HCT116 (cell line): ENCODE measurements at regions not wholly inside any gene's neighbourhood (a gene's known extent, or its start where the extent isn't known, plus 50 kb on each side); places are given as distances from the start of the nearest gene placed in this dataset.

Experiments used
- ATAC-seq: fragments of 200-7000 bp; cut with Tn5 transposase; 2 replicates; pipeline ENCODE4 v1.9.1; 2020; ENCODE audit warnings: mild to moderate bottlenecking, moderate library complexity
- BruUV-seq: library from RNA; stranded (reverse); fragments of 400-500 nt; replicated peaks from 2 replicates; lab custom pipeline; 2021; lab: Mats Ljungman, UMichigan
- CTCF ChIA-PET: fragments of 300-600 bp; sonication (Branson Sonifier 250); formaldehyde crosslinking; loops from one replicate; lab custom pipeline; 2021; ENCODE audit warnings: antibody characterized with exemption; lab: Charles Lee
- POLR2A ChIA-PET: fragments of 300-600, 350-600 bp; sonication (Branson Sonifier 250); formaldehyde crosslinking; loops from one replicate; lab custom pipeline; 2021; ENCODE audit warnings: antibody characterized with exemption; lab: Charles Lee
- RAD21 ChIA-PET, 2 experiments: fragments of 300-600 bp; sonication (Branson Sonifier 250); formaldehyde crosslinking; loops; one replicate each; lab custom pipeline; 2023; ENCODE audit warnings: low total read pairs in 2 of 2; ENCODE audit not compliant: uncharacterized antibody in 2 of 2, unreplicated experiment in 2 of 2, low non-redundant PET in 1 of 2; lab: Charles Lee
- DNase-seq: peaks from one replicate; pipeline ENCODE4 v3.0.0-alpha.2; 2010; ENCODE audit warnings: low read depth, low spot score
- H2AFZ ChIP-seq: fragments of 200-600 bp; shearing (Covaris generic), sonication (generic); 2 replicates; pipeline ENCODE4 v1.6.1; 2017; ENCODE audit warnings: low read depth, mixed run types, mixed read lengths, antibody characterized with exemption, low read length; ENCODE audit not compliant: poor library complexity, severe bottlenecking
- H3K27ac ChIP-seq: 2 replicates; pipeline ENCODE4 v1.5.1; 2012; ENCODE audit warnings: low read depth, low read length
- H3K27me3 ChIP-seq: fragments of 200-600 bp; sonication (generic); 2 replicates; pipeline ENCODE4 v1.6.1; 2016; ENCODE audit warnings: mixed run types, low read length, mixed read lengths; ENCODE audit not compliant: insufficient read depth
- H3K36me3 ChIP-seq, 2 experiments: fragments of 200-500 bp in 1 of 2; fragments of 200-600 bp in 1 of 2; sonication (Bioruptor generic) in 1 of 2; sonication (generic) in 1 of 2; 2 replicates each; pipeline versions ENCODE4 v1.5.1 to v1.6.1; 2014 to 2016; ENCODE audit warnings: low read length in 2 of 2, inconsistent platforms in 1 of 2, mixed read lengths in 1 of 2, mixed run types in 1 of 2; ENCODE audit not compliant: insufficient read depth in 2 of 2, control insufficient read depth in 1 of 2
- H3K4me1 ChIP-seq, 2 experiments: fragments of 200-600 bp in 1 of 2; sonication (generic) in 1 of 2; 2 replicates each; pipeline versions ENCODE4 v1.5.1 to v1.6.1; 2012 to 2017; ENCODE audit warnings: low read length in 2 of 2, inconsistent platforms in 1 of 2, mild to moderate bottlenecking in 1 of 2, mixed read lengths in 1 of 2, mixed run types in 1 of 2, moderate library complexity in 1 of 2; ENCODE audit not compliant: insufficient read depth in 2 of 2, control insufficient read depth in 1 of 2
- H3K4me2 ChIP-seq: fragments of 200-600 bp; sonication (generic); 2 replicates; pipeline ENCODE4 v1.6.1; 2017; ENCODE audit warnings: mixed run types, low read length, mixed read lengths
- H3K4me3 ChIP-seq, 2 experiments: fragments of 200-600 bp in 1 of 2; sonication (generic) in 1 of 2; replicated peaks in 1 of 2; 2 replicates each; pipeline ENCODE4 v1.5.1; 2011 to 2016; ENCODE audit warnings: low read length in 2 of 2, control low read depth in 1 of 2, low read depth in 1 of 2, mild to moderate bottlenecking in 1 of 2, mixed read lengths in 1 of 2, mixed run types in 1 of 2
- H3K79me2 ChIP-seq: fragments of 200-600 bp; sonication (generic); 2 replicates; pipeline ENCODE4 v1.6.1; 2017; ENCODE audit warnings: mild to moderate bottlenecking, mixed run types, low read length, moderate library complexity, mixed read lengths; ENCODE audit not compliant: insufficient read depth
- H3K9ac ChIP-seq: fragments of 200-600 bp; sonication (generic); 2 replicates; pipeline ENCODE4 v1.6.1; 2016; ENCODE audit warnings: low read length, mixed read lengths
- H3K9me2 ChIP-seq: fragments of 200-600 bp; sonication (generic), shearing (Covaris generic); 2 replicates; pipeline ENCODE4 v1.6.1; 2017; ENCODE audit warnings: mixed run types, mild to moderate bottlenecking, moderate library complexity; ENCODE audit not compliant: insufficient read depth
- H3K9me3 ChIP-seq, 2 experiments: fragments of 200-500 bp in 1 of 2; fragments of 200-600 bp in 1 of 2; sonication (Bioruptor generic) in 1 of 2; sonication (generic) in 1 of 2; 2 replicates each; pipeline ENCODE4 v1.6.1; 2014 to 2017; ENCODE audit warnings: low read length in 2 of 2, mixed read lengths in 2 of 2, inconsistent platforms in 1 of 2, low read depth in 1 of 2, mild to moderate bottlenecking in 1 of 2, mixed run types in 1 of 2, moderate library complexity in 1 of 2; ENCODE audit not compliant: control insufficient read depth in 1 of 2, insufficient read depth in 1 of 2
- H4K20me1 ChIP-seq: fragments of 200-600 bp; sonication (generic), shearing (Covaris generic); 2 replicates; pipeline ENCODE4 v1.6.1; 2017; ENCODE audit warnings: mixed run types, mild to moderate bottlenecking, moderate library complexity; ENCODE audit not compliant: insufficient read depth
- CBX3 ChIP-seq: IDR thresholded peaks from 2 replicates; pipeline ENCODE4 v1.6.1; 2012; ENCODE audit warnings: low read depth
- EZH2phosphoT487 ChIP-seq: fragments of 200-600 bp; IDR thresholded peaks from 2 replicates; pipeline ENCODE4 v1.6.1; 2018; ENCODE audit warnings: antibody characterized with exemption, borderline replicate concordance
- JUND ChIP-seq: IDR thresholded peaks from 2 replicates; pipeline ENCODE4 v1.6.1; 2012
- POLR2AphosphoS5 ChIP-seq: IDR thresholded peaks from 2 replicates; pipeline ENCODE4 v1.6.1; 2011; ENCODE audit warnings: mild to moderate bottlenecking, low read depth, low read length, moderate library complexity
- SIN3A ChIP-seq: IDR thresholded peaks from 2 replicates; pipeline ENCODE4 v1.6.1; 2012; ENCODE audit warnings: low read depth
- SRF ChIP-seq: IDR thresholded peaks from 2 replicates; pipeline ENCODE4 v1.6.1; 2012; ENCODE audit warnings: low read depth
- YY1 ChIP-seq: IDR thresholded peaks from 2 replicates; pipeline ENCODE4 v1.6.1; 2011; ENCODE audit warnings: low read length, low read depth, moderate library complexity, mild to moderate bottlenecking; ENCODE audit not compliant: insufficient replicate concordance; ENCODE audit errors: extremely low read depth
- intact Hi-C: fragments of 100-400 bp; cut with micrococcal nuclease; formaldehyde crosslinking; loops from 2 replicates; pipeline ENCODE4 v1.10.0; 2022
- TF ChIP-seq, protein P1 (sequence below), 3 experiments: fragments of 200-600 bp in 1 of 3; sonication (generic) in 1 of 3; IDR thresholded peaks in 2 of 3; conservative IDR thresholded peaks in 1 of 3; 2 replicates each; pipeline ENCODE4 v1.5.1; 2012 to 2017; ENCODE audit warnings: low read depth in 2 of 3, low read length in 2 of 3, antibody characterized with exemption in 1 of 3, borderline replicate concordance in 1 of 3, control low read depth in 1 of 3, mild to moderate bottlenecking in 1 of 3, mixed read lengths in 1 of 3, mixed run types in 1 of 3, moderate library complexity in 1 of 3; ENCODE audit not compliant: insufficient read depth in 1 of 3
- TF ChIP-seq, protein P2 (sequence below): IDR thresholded peaks from 2 replicates; pipeline ENCODE4 v1.6.1; 2012; ENCODE audit warnings: low read depth
- TF ChIP-seq, protein P3 (sequence below): IDR thresholded peaks from 2 replicates; pipeline ENCODE4 v1.6.1; 2012

DNA sequence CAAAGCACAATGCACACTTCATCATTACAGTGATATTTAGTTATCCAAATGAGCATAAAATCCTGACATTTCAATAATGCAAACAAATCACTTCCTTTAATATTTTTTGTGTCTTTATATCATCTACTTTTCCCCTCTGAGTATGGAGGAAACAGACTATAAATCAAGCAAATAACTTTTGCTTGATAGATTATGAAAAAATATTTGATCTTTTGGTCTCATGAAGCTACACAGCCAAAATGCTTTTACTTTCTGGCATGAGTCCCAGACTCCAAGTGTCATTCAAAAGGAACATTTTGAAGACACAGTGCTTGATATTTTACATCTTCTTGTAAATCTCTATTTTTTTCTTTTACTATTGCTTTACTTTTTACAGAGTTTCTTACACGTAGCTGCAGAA, 215.3 kb upstream of the ROBO1 start:
- POLR2A ChIA-PET, result no interaction called here
- DNase-seq (no peak), ATAC-seq (no peak)
- no peak overlapping the region for H3K4me2 ChIP-seq
- BruUV-seq, result no TSS peak
- H2AFZ ChIP-seq, result no peak overlapping the region
- H3K4me1 ChIP-seq, result no peaks in the 10 kb centered on the region
- H3K9ac ChIP-seq, result no peak overlapping the region
- H3K36me3 ChIP-seq, result no peaks in the 10 kb centered on the region
- intact Hi-C loops, result no loop called here
- H3K27me3 ChIP-seq, result no peaks in the 10 kb centered on the region
- no peak overlapping the region for H3K4me3 ChIP-seq
- no peak for TF ChIP-seq SRF
- TF ChIP-seq JUND, result no peak
- TF ChIP-seq EZH2phosphoT487, result no peak
- H4K20me1 ChIP-seq, result no peaks in the 10 kb centered on the region
- RAD21 ChIA-PET, result no interaction called here
- H3K9me3 ChIP-seq, result peaks cover 13 to 14% of the 10 kb centered on the region in 2 experiments; a peak in 2 of 4 replicates
- no peaks in the 10 kb centered on the region for H3K9me2 ChIP-seq
- CTCF ChIA-PET, result no interaction called here
- no peak overlapping the region for H3K27ac ChIP-seq
- H3K79me2 ChIP-seq, result no peaks in the 10 kb centered on the region

DNA sequence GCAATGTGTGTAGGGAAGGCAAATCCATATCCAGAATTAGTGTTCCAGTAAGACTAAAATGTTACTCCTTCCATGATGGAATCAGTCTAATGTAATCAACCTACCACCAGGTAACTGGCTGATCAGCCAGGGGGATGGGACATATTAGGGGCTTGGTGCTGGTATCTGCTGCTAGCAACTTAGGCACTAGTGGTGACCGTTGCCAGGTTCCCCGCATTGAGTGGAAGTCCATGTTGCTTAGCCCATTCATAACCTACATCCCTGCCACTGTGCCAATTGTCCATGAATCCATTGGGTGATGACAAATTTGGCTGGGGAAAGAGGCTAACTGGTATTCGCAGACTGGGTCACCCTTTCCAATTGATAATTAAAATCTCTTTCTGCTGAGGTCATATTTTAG, 212.2 kb upstream of the ROBO1 start:
- ChIA-PET CTCF (no interaction called here), POLR2A (no interaction called here), RAD21 (no interaction called here)
- Histone ChIP-seq H3K4me3 (no peak overlapping the region), H3K9ac (no peak overlapping the region), H4K20me1 (no peaks in the 10 kb centered on the region), H3K4me2 (no peak overlapping the region), H2AFZ (no peak overlapping the region), H3K27me3 (no peaks in the 10 kb centered on the region), H3K79me2 (no peaks in the 10 kb centered on the region), H3K27ac (no peak overlapping the region), H3K9me3 (peaks cover 16 to 23% of the 10 kb centered on the region in 2 experiments; a peak in 2 of 4 replicates), H3K36me3 (no peaks in the 10 kb centered on the region), H3K9me2 (no peaks in the 10 kb centered on the region), H3K4me1 (no peaks in the 10 kb centered on the region)
- TF ChIP-seq, protein P1, sequence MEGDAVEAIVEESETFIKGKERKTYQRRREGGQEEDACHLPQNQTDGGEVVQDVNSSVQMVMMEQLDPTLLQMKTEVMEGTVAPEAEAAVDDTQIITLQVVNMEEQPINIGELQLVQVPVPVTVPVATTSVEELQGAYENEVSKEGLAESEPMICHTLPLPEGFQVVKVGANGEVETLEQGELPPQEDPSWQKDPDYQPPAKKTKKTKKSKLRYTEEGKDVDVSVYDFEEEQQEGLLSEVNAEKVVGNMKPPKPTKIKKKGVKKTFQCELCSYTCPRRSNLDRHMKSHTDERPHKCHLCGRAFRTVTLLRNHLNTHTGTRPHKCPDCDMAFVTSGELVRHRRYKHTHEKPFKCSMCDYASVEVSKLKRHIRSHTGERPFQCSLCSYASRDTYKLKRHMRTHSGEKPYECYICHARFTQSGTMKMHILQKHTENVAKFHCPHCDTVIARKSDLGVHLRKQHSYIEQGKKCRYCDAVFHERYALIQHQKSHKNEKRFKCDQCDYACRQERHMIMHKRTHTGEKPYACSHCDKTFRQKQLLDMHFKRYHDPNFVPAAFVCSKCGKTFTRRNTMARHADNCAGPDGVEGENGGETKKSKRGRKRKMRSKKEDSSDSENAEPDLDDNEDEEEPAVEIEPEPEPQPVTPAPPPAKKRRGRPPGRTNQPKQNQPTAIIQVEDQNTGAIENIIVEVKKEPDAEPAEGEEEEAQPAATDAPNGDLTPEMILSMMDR (IDR thresholded peaks at IDR 0.05 in 2 of 3, conservative IDR thresholded peaks at IDR 0.05 in 1 of 3; ENCODE audit: borderline replicate concordance in 1 of 3, insufficient read depth in 1 of 3, low read depth in 2 of 3, low read length in 2 of 3), result no peak
- TF ChIP-seq, protein P2, sequence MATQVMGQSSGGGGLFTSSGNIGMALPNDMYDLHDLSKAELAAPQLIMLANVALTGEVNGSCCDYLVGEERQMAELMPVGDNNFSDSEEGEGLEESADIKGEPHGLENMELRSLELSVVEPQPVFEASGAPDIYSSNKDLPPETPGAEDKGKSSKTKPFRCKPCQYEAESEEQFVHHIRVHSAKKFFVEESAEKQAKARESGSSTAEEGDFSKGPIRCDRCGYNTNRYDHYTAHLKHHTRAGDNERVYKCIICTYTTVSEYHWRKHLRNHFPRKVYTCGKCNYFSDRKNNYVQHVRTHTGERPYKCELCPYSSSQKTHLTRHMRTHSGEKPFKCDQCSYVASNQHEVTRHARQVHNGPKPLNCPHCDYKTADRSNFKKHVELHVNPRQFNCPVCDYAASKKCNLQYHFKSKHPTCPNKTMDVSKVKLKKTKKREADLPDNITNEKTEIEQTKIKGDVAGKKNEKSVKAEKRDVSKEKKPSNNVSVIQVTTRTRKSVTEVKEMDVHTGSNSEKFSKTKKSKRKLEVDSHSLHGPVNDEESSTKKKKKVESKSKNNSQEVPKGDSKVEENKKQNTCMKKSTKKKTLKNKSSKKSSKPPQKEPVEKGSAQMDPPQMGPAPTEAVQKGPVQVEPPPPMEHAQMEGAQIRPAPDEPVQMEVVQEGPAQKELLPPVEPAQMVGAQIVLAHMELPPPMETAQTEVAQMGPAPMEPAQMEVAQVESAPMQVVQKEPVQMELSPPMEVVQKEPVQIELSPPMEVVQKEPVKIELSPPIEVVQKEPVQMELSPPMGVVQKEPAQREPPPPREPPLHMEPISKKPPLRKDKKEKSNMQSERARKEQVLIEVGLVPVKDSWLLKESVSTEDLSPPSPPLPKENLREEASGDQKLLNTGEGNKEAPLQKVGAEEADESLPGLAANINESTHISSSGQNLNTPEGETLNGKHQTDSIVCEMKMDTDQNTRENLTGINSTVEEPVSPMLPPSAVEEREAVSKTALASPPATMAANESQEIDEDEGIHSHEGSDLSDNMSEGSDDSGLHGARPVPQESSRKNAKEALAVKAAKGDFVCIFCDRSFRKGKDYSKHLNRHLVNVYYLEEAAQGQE, result no peak
- TF ChIP-seq POLR2AphosphoS5 (no peak), YY1 (no peak), CBX3 (no peak), SIN3A (no peak)
- TF ChIP-seq, protein P3, sequence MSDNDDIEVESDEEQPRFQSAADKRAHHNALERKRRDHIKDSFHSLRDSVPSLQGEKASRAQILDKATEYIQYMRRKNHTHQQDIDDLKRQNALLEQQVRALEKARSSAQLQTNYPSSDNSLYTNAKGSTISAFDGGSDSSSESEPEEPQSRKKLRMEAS, result no peak
- ATAC-seq (no peak), DNase-seq (no peak)
- intact Hi-C loops, result no loop called here
- no TSS peak for BruUV-seq
